GM20000 (cell line): ENCODE measurements at regions not wholly inside any gene's neighbourhood (a gene's known extent, or its start where the extent isn't known, plus 50 kb on each side); places are given as distances from the start of the nearest gene placed in this dataset.

Experiments
- DNase-seq: peaks from one replicate; pipeline ENCODE4 v3.0.0; 2012; ENCODE audit warnings: low spot score
- TF ChIP-seq, protein P1 (sequence below): IDR thresholded peaks from 2 replicates; pipeline ENCODE4 v1.5.1; 2012; ENCODE audit warnings: mild to moderate bottlenecking, control low read depth; ENCODE audit errors: extremely low read depth, missing control alignments

DNA sequence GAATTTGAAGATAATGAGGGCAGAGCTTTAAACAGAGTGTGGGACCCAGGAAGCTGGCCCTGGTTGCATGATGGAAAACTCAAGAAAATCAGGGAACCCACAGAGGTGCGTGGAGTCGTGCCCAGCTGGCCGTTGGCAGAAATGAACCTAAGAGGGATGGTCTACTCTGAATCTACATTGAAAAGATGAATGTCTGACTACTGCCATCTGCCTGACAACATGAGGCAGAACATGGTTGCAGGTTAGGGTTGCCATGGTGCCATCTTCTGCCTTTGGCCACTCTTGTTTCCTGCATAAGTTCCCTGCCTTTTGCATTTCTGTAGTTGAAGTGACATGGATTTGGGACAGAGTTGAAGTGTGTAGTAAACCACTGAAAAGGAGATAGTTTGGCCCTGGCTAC is 138.5 kb upstream of the COBL start:
- TF ChIP-seq, protein P1, sequence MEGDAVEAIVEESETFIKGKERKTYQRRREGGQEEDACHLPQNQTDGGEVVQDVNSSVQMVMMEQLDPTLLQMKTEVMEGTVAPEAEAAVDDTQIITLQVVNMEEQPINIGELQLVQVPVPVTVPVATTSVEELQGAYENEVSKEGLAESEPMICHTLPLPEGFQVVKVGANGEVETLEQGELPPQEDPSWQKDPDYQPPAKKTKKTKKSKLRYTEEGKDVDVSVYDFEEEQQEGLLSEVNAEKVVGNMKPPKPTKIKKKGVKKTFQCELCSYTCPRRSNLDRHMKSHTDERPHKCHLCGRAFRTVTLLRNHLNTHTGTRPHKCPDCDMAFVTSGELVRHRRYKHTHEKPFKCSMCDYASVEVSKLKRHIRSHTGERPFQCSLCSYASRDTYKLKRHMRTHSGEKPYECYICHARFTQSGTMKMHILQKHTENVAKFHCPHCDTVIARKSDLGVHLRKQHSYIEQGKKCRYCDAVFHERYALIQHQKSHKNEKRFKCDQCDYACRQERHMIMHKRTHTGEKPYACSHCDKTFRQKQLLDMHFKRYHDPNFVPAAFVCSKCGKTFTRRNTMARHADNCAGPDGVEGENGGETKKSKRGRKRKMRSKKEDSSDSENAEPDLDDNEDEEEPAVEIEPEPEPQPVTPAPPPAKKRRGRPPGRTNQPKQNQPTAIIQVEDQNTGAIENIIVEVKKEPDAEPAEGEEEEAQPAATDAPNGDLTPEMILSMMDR = no peak

DNA sequence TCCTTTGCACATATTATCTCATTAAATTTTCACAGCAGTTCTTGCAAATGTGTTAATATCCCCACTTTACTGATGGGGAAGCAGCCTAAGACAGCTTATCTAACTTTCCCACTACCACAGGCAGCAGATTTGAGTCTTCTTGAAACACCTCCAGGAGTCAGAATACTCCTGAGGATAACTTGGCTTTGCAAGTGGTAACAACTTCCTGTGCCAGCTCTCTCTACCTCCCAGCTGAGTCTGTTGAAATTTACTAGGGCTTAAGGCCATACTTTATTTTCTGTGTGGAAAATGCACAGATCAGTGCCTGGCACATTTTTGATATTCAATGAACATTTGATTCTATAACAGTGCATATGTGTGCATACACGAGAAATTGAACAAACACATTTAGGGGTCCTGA is 136.1 kb upstream of the COBL start:
- TF ChIP-seq, protein P1 = no peak
- no peak for DNase-seq

More for the DNA sequence above, 138.5 kb upstream of the COBL start:
- no peak for DNase-seq

DNA sequence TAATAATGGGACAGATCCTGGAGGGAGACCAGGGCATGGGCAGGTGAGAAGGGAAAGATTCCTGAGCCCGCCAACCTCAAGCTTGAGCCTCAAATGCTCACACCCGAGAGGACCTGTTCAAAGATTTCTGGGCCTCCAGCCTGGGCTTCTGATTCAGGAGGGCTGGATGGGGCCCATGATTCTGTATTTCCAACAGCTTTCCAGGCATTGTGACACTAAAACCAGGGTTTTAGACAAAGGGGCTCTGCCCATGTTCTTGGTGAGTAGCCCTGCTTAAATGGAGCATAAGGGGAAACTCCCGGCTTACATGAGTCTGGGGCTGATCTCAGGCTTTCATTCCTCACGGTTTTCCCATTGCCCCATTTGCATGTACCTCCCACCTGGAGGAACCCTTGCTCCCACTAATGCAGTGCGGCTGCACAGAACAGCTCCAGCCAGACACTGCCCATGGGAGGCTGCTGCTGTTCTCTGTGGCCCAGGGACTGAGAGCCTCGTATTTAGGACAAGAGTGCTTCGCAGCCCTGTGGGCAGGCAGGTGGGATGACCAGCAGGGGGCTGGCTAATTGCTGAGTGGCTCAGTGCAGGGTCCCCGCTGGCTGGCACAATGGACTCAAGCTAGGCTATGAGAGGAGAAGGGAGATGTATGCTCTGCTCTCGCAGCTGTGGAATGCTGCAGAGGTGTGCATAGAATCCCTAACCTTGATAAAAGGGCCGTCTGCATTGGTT is 135.3 kb upstream of the COBL start:
- TF ChIP-seq, protein P1 = no peak
- no peak for DNase-seq

DNA sequence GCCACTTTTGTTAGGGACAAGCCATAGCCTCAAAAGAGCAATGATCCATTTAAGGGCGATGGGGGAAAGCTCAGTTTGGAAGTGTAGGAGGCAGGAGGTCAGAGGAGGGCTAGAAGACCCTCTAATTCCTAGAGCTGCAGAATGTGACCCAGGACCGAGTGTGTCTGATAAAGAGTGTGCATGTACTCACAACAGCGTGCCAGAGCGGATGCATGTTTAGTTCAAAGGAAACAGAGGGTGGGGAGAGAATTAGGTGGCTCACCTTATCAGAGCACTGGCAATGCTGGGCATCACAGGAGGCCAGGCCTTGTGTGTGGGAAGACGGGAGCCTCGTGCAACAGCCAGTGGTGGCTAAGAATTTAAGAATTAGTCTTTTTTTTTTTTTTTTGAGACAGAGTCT is 133.9 kb upstream of the COBL start:
- DNase-seq = no peak
- TF ChIP-seq, protein P1 = no peak

DNA sequence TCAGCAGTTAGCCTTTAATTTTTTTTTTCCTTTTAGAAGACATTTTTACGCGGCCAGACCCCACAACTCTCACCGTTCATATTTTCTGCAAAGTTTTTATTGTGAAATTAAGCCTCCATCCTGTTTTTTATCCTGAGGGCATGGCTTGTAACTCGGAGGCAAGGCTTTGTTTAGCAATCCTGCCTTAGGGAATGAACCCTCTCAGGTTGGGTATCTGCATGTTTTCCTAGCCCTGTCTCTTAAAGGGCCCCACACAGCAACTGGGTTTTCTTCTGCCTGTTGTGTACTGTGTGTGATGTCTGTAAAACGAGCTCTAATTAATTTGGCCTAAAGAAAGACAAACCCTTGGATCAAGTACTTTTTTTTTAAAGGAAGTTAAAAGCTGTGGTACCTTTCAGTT is 130.2 kb upstream of the COBL start:
- TF ChIP-seq, protein P1 = no peak

DNA sequence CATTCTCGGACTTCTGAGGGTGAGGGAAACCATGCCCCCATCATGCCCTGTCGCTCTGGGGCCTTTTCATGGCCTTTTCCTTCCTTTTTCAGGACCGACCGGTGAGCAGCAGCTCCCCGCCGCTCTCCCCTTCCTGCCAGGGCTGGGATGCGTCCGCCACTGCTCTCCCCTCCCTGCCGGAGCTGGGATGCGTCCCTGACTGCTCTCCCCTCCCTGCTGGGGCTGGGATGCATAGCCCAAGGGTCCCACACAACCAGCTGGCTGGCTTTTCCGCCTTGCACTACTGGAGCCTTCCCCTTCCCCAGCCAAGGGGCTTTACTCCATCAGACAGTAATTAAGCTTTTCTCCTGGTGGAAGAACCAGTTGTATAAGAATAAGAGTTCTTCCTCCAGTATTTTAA is 129.7 kb upstream of the COBL start:
- DNase-seq = no peak
- TF ChIP-seq, protein P1 = no peak

More for the DNA sequence above, 130.2 kb upstream of the COBL start:
- DNase-seq = no peak

DNA sequence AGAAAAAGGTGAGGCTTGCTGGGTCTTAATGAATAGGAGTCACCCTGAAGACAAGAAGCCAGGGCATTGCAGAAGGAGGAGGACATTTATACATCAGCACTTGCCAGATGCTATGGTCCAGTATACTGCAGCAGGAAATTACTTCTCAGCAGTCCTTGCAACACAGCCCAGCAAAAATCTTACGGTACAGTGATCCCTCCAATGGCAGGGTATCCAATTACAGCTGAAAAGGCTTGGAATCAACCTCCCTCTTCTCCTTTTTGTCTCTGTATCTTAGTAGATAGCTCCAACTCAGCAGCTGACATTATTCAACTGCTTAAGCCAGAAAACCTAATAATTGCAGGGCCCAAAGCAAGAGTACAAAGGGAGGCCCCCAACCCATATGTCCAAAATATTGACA is 128.3 kb upstream of the COBL start:
- TF ChIP-seq, protein P1 = no peak

More for the DNA sequence above, 128.3 kb upstream of the COBL start:
- no peak for DNase-seq
